HCT116 (cell line): ENCODE measurements at regions not wholly inside any gene's neighbourhood (a gene's known extent, or its start where the extent isn't known, plus 50 kb on each side); places are given as distances from the start of the nearest gene placed in this dataset.

ENCODE experiments used
- ATAC-seq: fragments of 200-7000 bp; cut with Tn5 transposase; 2 replicates; pipeline ENCODE4 v1.9.1; 2020; ENCODE audit warnings: mild to moderate bottlenecking, moderate library complexity
- BruUV-seq: library from RNA; stranded (reverse); fragments of 400-500 nt; replicated peaks from 2 replicates; lab custom pipeline; 2021; lab: Mats Ljungman, UMichigan
- CTCF ChIA-PET: fragments of 300-600 bp; sonication (Branson Sonifier 250); formaldehyde crosslinking; loops from one replicate; lab custom pipeline; 2021; ENCODE audit warnings: antibody characterized with exemption; lab: Charles Lee
- POLR2A ChIA-PET: fragments of 300-600, 350-600 bp; sonication (Branson Sonifier 250); formaldehyde crosslinking; loops from one replicate; lab custom pipeline; 2021; ENCODE audit warnings: antibody characterized with exemption; lab: Charles Lee
- RAD21 ChIA-PET, 2 experiments: fragments of 300-600 bp; sonication (Branson Sonifier 250); formaldehyde crosslinking; loops; one replicate each; lab custom pipeline; 2023; ENCODE audit warnings: low total read pairs in 2 of 2; ENCODE audit not compliant: uncharacterized antibody in 2 of 2, unreplicated experiment in 2 of 2, low non-redundant PET in 1 of 2; lab: Charles Lee
- DNase-seq: peaks from one replicate; pipeline ENCODE4 v3.0.0-alpha.2; 2010; ENCODE audit warnings: low read depth, low spot score
- H2AFZ ChIP-seq: fragments of 200-600 bp; shearing (Covaris generic), sonication (generic); 2 replicates; pipeline ENCODE4 v1.6.1; 2017; ENCODE audit warnings: low read depth, mixed run types, mixed read lengths, antibody characterized with exemption, low read length; ENCODE audit not compliant: poor library complexity, severe bottlenecking
- H3K27ac ChIP-seq: 2 replicates; pipeline ENCODE4 v1.5.1; 2012; ENCODE audit warnings: low read depth, low read length
- H3K27me3 ChIP-seq: fragments of 200-600 bp; sonication (generic); 2 replicates; pipeline ENCODE4 v1.6.1; 2016; ENCODE audit warnings: mixed run types, low read length, mixed read lengths; ENCODE audit not compliant: insufficient read depth
- H3K36me3 ChIP-seq, 2 experiments: fragments of 200-500 bp in 1 of 2; fragments of 200-600 bp in 1 of 2; sonication (Bioruptor generic) in 1 of 2; sonication (generic) in 1 of 2; 2 replicates each; pipeline versions ENCODE4 v1.5.1 to v1.6.1; 2014 to 2016; ENCODE audit warnings: low read length in 2 of 2, inconsistent platforms in 1 of 2, mixed read lengths in 1 of 2, mixed run types in 1 of 2; ENCODE audit not compliant: insufficient read depth in 2 of 2, control insufficient read depth in 1 of 2
- H3K4me1 ChIP-seq, 2 experiments: fragments of 200-600 bp in 1 of 2; sonication (generic) in 1 of 2; 2 replicates each; pipeline versions ENCODE4 v1.5.1 to v1.6.1; 2012 to 2017; ENCODE audit warnings: low read length in 2 of 2, inconsistent platforms in 1 of 2, mild to moderate bottlenecking in 1 of 2, mixed read lengths in 1 of 2, mixed run types in 1 of 2, moderate library complexity in 1 of 2; ENCODE audit not compliant: insufficient read depth in 2 of 2, control insufficient read depth in 1 of 2
- H3K4me2 ChIP-seq: fragments of 200-600 bp; sonication (generic); 2 replicates; pipeline ENCODE4 v1.6.1; 2017; ENCODE audit warnings: mixed run types, low read length, mixed read lengths
- H3K4me3 ChIP-seq, 2 experiments: fragments of 200-600 bp in 1 of 2; sonication (generic) in 1 of 2; replicated peaks in 1 of 2; 2 replicates each; pipeline ENCODE4 v1.5.1; 2011 to 2016; ENCODE audit warnings: low read length in 2 of 2, control low read depth in 1 of 2, low read depth in 1 of 2, mild to moderate bottlenecking in 1 of 2, mixed read lengths in 1 of 2, mixed run types in 1 of 2
- H3K79me2 ChIP-seq: fragments of 200-600 bp; sonication (generic); 2 replicates; pipeline ENCODE4 v1.6.1; 2017; ENCODE audit warnings: mild to moderate bottlenecking, mixed run types, low read length, moderate library complexity, mixed read lengths; ENCODE audit not compliant: insufficient read depth
- H3K9ac ChIP-seq: fragments of 200-600 bp; sonication (generic); 2 replicates; pipeline ENCODE4 v1.6.1; 2016; ENCODE audit warnings: low read length, mixed read lengths
- H3K9me2 ChIP-seq: fragments of 200-600 bp; sonication (generic), shearing (Covaris generic); 2 replicates; pipeline ENCODE4 v1.6.1; 2017; ENCODE audit warnings: mixed run types, mild to moderate bottlenecking, moderate library complexity; ENCODE audit not compliant: insufficient read depth
- H3K9me3 ChIP-seq, 2 experiments: fragments of 200-500 bp in 1 of 2; fragments of 200-600 bp in 1 of 2; sonication (Bioruptor generic) in 1 of 2; sonication (generic) in 1 of 2; 2 replicates each; pipeline ENCODE4 v1.6.1; 2014 to 2017; ENCODE audit warnings: low read length in 2 of 2, mixed read lengths in 2 of 2, inconsistent platforms in 1 of 2, low read depth in 1 of 2, mild to moderate bottlenecking in 1 of 2, mixed run types in 1 of 2, moderate library complexity in 1 of 2; ENCODE audit not compliant: control insufficient read depth in 1 of 2, insufficient read depth in 1 of 2
- H4K20me1 ChIP-seq: fragments of 200-600 bp; sonication (generic), shearing (Covaris generic); 2 replicates; pipeline ENCODE4 v1.6.1; 2017; ENCODE audit warnings: mixed run types, mild to moderate bottlenecking, moderate library complexity; ENCODE audit not compliant: insufficient read depth
- CEBPB ChIP-seq: IDR thresholded peaks from 2 replicates; pipeline ENCODE4 v1.6.1; 2012; ENCODE audit warnings: low read depth
- JUND ChIP-seq: IDR thresholded peaks from 2 replicates; pipeline ENCODE4 v1.6.1; 2012
- SIN3A ChIP-seq: IDR thresholded peaks from 2 replicates; pipeline ENCODE4 v1.6.1; 2012; ENCODE audit warnings: low read depth
- SP1 ChIP-seq: IDR thresholded peaks from 2 replicates; pipeline ENCODE4 v1.6.1; 2012; ENCODE audit warnings: low read depth
- SRF ChIP-seq: IDR thresholded peaks from 2 replicates; pipeline ENCODE4 v1.6.1; 2012; ENCODE audit warnings: low read depth
- TCF7L2 ChIP-seq: IDR thresholded peaks from 2 replicates; pipeline ENCODE4 v1.7.0; 2011; ENCODE audit warnings: borderline replicate concordance, inconsistent platforms; ENCODE audit not compliant: insufficient read depth, insufficient read length; ENCODE audit errors: extremely low read depth
- YY1 ChIP-seq: IDR thresholded peaks from 2 replicates; pipeline ENCODE4 v1.6.1; 2011; ENCODE audit warnings: low read length, low read depth, moderate library complexity, mild to moderate bottlenecking; ENCODE audit not compliant: insufficient replicate concordance; ENCODE audit errors: extremely low read depth
- ZNF274 ChIP-seq: fragments of 200-500 bp; sonication (Bioruptor generic); IDR thresholded peaks from 2 replicates; pipeline ENCODE4 v1.6.1; 2014; ENCODE audit warnings: mild to moderate bottlenecking, low read depth, low read length, inconsistent platforms
- intact Hi-C: fragments of 100-400 bp; cut with micrococcal nuclease; formaldehyde crosslinking; loops from 2 replicates; pipeline ENCODE4 v1.10.0; 2022
- TF ChIP-seq, protein P1 (sequence below): IDR thresholded peaks from 2 replicates; pipeline ENCODE4 v1.6.1; 2012
- TF ChIP-seq, protein P2 (sequence below): IDR thresholded peaks from 2 replicates; pipeline ENCODE4 v1.6.1; 2012
- TF ChIP-seq, protein P3 (sequence below): IDR thresholded peaks from 2 replicates; pipeline ENCODE4 v1.6.1; 2011; ENCODE audit warnings: mild to moderate bottlenecking, low read length, moderate library complexity; ENCODE audit not compliant: insufficient replicate concordance; ENCODE audit errors: extremely low read depth

DNA sequence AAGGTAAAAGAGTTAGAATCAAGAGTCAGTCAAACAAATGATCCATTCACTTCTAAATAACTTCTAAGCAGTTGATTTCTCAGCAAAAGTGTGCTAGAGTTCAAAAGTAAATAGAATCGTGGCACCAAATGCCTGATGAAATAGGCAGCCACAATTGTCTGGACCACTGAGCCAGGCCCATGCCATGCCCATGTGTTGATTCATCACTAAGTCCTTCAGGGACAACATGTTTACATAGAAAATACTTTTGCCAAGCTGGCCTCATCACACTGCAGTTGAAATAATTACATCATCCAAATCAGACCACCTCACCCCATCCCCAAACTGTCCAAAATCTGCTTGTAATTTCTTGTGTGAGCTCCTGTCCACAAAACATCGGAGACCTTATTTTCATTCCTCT lies 216.3 kb downstream of the IGSF11 start (continued):
- TF ChIP-seq, protein P1, sequence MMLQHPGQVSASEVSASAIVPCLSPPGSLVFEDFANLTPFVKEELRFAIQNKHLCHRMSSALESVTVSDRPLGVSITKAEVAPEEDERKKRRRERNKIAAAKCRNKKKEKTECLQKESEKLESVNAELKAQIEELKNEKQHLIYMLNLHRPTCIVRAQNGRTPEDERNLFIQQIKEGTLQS = no peak
- TF ChIP-seq SIN3A = no peak
- TF ChIP-seq TCF7L2 = no peak
- TF ChIP-seq YY1 = no peak
- no peak for TF ChIP-seq SRF
- TF ChIP-seq SP1 = no peak
- TF ChIP-seq, all 23 proteins: peak for 0

DNA sequence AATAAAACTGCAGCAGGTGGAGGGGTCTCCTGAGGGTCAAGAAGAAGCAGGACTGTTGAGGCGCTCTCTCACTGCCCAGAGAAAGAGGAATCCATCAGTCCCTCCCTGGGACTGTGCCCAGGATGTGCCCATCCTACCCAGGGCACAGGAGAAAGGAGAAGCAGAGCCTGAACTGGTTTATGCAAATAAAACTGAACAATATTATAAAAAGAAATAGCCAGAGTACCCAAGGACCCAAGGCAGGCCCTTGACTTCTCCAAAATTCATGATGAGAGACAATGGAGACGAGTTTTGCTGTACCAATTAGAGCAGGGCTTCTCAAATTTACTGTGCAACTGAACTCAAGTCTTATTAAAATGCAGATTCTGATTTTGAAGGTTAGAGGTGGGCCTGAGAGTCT lies 211.0 kb downstream of the IGSF11 start:
- TF ChIP-seq TCF7L2 (no peak), CEBPB (no peak), ZNF274 (no peak)
- TF ChIP-seq, protein P2, sequence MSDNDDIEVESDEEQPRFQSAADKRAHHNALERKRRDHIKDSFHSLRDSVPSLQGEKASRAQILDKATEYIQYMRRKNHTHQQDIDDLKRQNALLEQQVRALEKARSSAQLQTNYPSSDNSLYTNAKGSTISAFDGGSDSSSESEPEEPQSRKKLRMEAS = no peak
- TF ChIP-seq, all 23 proteins: peak for 0
- H3K9me2 ChIP-seq = no peaks in the 10 kb centered on the region
- ATAC-seq (no peak), DNase-seq (no peak)
- no peak overlapping the region for H3K4me2 ChIP-seq
- no peak overlapping the region for H3K9ac ChIP-seq
- H3K27me3 ChIP-seq = no peaks in the 10 kb centered on the region; the same call in 1 of the 2 replicates
- no peaks in the 10 kb centered on the region for H3K4me1 ChIP-seq
- no peaks in the 10 kb centered on the region; a peak in 1 of 4 replicates for H3K9me3 ChIP-seq
- H4K20me1 ChIP-seq = no peaks in the 10 kb centered on the region
- H2AFZ ChIP-seq = no peak overlapping the region
- H3K79me2 ChIP-seq = no peaks in the 10 kb centered on the region
- ChIA-PET POLR2A (no interaction called here), RAD21 (no interaction called here), CTCF (no interaction called here)
- BruUV-seq = no TSS peak
- no peak overlapping the region for H3K27ac ChIP-seq
- intact Hi-C loops = no loop called here
- H3K36me3 ChIP-seq = no peaks in the 10 kb centered on the region
- H3K4me3 ChIP-seq = no peak overlapping the region

DNA sequence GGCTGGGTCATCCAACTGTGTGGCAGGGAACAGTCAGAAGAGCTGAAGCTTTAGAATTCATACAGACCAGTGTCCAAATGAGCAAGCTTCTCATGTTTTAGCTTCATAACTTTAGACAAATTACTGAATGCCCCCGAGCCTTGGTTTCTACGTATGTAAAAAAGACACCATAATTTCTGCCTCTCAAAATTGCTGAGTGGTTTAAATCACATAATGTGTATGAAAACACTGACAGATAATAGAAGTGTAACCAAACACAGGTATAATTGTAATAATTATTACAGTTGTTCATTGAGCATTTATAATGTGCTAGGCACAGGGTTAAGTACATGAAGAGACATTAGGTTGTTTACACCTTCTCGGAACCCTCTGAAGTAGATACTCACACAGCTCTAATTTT lies 207.2 kb downstream of the IGSF11 start:
- Histone ChIP-seq H3K27me3 (no peaks in the 10 kb centered on the region), H3K9me2 (no peaks in the 10 kb centered on the region), H3K36me3 (no peaks in the 10 kb centered on the region), H3K9me3 (no peaks in the 10 kb centered on the region), H3K4me2 (no peak overlapping the region), H3K79me2 (no peaks in the 10 kb centered on the region), H3K9ac (no peak overlapping the region), H3K4me3 (no peak overlapping the region), H4K20me1 (no peaks in the 10 kb centered on the region), H3K4me1 (no peaks in the 10 kb centered on the region), H2AFZ (no peak overlapping the region), H3K27ac (no peak overlapping the region)
- POLR2A ChIA-PET = no interaction called here
- CTCF ChIA-PET = no interaction called here
- ATAC-seq = no peak
- no TSS peak for BruUV-seq
- TF ChIP-seq, protein P3, sequence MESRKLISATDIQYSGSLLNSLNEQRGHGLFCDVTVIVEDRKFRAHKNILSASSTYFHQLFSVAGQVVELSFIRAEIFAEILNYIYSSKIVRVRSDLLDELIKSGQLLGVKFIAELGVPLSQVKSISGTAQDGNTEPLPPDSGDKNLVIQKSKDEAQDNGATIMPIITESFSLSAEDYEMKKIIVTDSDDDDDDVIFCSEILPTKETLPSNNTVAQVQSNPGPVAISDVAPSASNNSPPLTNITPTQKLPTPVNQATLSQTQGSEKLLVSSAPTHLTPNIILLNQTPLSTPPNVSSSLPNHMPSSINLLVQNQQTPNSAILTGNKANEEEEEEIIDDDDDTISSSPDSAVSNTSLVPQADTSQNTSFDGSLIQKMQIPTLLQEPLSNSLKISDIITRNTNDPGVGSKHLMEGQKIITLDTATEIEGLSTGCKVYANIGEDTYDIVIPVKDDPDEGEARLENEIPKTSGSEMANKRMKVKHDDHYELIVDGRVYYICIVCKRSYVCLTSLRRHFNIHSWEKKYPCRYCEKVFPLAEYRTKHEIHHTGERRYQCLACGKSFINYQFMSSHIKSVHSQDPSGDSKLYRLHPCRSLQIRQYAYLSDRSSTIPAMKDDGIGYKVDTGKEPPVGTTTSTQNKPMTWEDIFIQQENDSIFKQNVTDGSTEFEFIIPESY = no peak
- TF ChIP-seq JUND = no peak
- TF ChIP-seq SP1 = no peak
- no peak for TF ChIP-seq TCF7L2
- DNase-seq = no peak
- RAD21 ChIA-PET = no interaction called here
- intact Hi-C loops = no loop called here
